ENCODE measurements at regions not wholly inside any gene's neighbourhood (a gene's known extent, or its start where the extent isn't known, plus 50 kb on each side); places are given as distances from the start of the nearest gene placed in this dataset.

GRCh38 chr4:92047209-92047875, 256.4 kb upstream of the GRID2 start:
- TF ChIP-seq SIN3A (IDR thresholded peaks at IDR 0.05; ENCODE audit: borderline replicate concordance, insufficient read depth, low read length) (no peak), POLR2AphosphoS5 (IDR thresholded peaks at IDR 0.05; ENCODE audit: low read depth, low read length) (no peak), TAF1 (IDR thresholded peaks at IDR 0.05; ENCODE audit: borderline replicate concordance, insufficient read depth, low read length) (no peak), REST (IDR thresholded peaks at IDR 0.05; ENCODE audit: insufficient read depth in 1 of 2, low read depth in 2 of 2, low read length in 2 of 2) (no peak), FOXP2 (optimal IDR thresholded peaks at IDR 0.05; ENCODE audit: borderline replicate concordance, extremely low read depth, extremely low read length, insufficient read depth) (no peak)

- TF ChIP-seq POLR2AphosphoS5 (IDR thresholded peaks at IDR 0.05; ENCODE audit: low read depth, low read length) = no peak
- no peak for TF ChIP-seq FOXP2 (optimal IDR thresholded peaks at IDR 0.05; ENCODE audit: borderline replicate concordance, extremely low read depth, extremely low read length, insufficient read depth)
- no peak for TF ChIP-seq REST (IDR thresholded peaks at IDR 0.05; ENCODE audit: insufficient read depth in 1 of 2, low read depth in 2 of 2, low read length in 2 of 2)
- TF ChIP-seq SIN3A (IDR thresholded peaks at IDR 0.05; ENCODE audit: borderline replicate concordance, insufficient read depth, low read length) = no peak
- TF ChIP-seq TAF1 (IDR thresholded peaks at IDR 0.05; ENCODE audit: borderline replicate concordance, insufficient read depth, low read length) = no peak
Measured at GRCh38 chr4:92050875-92051274, 252.9 kb upstream of the GRID2 start.

GRCh38 chr4:92059615-92060014, 244.2 kb upstream of the GRID2 start:
- TF ChIP-seq SIN3A (IDR thresholded peaks at IDR 0.05; ENCODE audit: borderline replicate concordance, insufficient read depth, low read length) (no peak), FOXP2 (optimal IDR thresholded peaks at IDR 0.05; ENCODE audit: borderline replicate concordance, extremely low read depth, extremely low read length, insufficient read depth) (no peak), REST (IDR thresholded peaks at IDR 0.05; ENCODE audit: insufficient read depth in 1 of 2, low read depth in 2 of 2, low read length in 2 of 2) (no peak)

- TF ChIP-seq REST (IDR thresholded peaks at IDR 0.05; ENCODE audit: insufficient read depth in 1 of 2, low read depth in 2 of 2, low read length in 2 of 2) (no peak), SIN3A (IDR thresholded peaks at IDR 0.05; ENCODE audit: borderline replicate concordance, insufficient read depth, low read length) (no peak), POLR2AphosphoS5 (IDR thresholded peaks at IDR 0.05; ENCODE audit: low read depth, low read length) (no peak), TAF1 (IDR thresholded peaks at IDR 0.05; ENCODE audit: borderline replicate concordance, insufficient read depth, low read length) (no peak), FOXP2 (optimal IDR thresholded peaks at IDR 0.05; ENCODE audit: borderline replicate concordance, extremely low read depth, extremely low read length, insufficient read depth) (no peak)
Measured at GRCh38 chr4:92060333-92060732, 243.4 kb upstream of the GRID2 start.

GRCh38 chr4:92064574-92064973, 239.2 kb upstream of the GRID2 start:
- TF ChIP-seq TAF1 (IDR thresholded peaks at IDR 0.05; ENCODE audit: borderline replicate concordance, insufficient read depth, low read length) (no peak), FOXP2 (optimal IDR thresholded peaks at IDR 0.05; ENCODE audit: borderline replicate concordance, extremely low read depth, extremely low read length, insufficient read depth) (no peak), REST (IDR thresholded peaks at IDR 0.05; ENCODE audit: insufficient read depth in 1 of 2, low read depth in 2 of 2, low read length in 2 of 2) (no peak), POLR2AphosphoS5 (IDR thresholded peaks at IDR 0.05; ENCODE audit: low read depth, low read length) (no peak), SIN3A (IDR thresholded peaks at IDR 0.05; ENCODE audit: borderline replicate concordance, insufficient read depth, low read length) (no peak)
